ENCODE measurements at regions not wholly inside any gene's neighbourhood (a gene's known extent, or its start where the extent isn't known, plus 50 kb on each side); places are given as distances from the start of the nearest gene placed in this dataset.
"Not testable (repeated sequence)": the region's sequence is repeated elsewhere in the genome, so short reads cannot be mapped to it uniquely, and the experiment has no call there.

- Histone ChIP-seq H3K36me3 (ENCODE audit: control insufficient read depth, low read depth, low read length) (no peaks in the 10 kb centered on the region), H3K9ac (ENCODE audit: low read length) (no peak overlapping the region), H3K27ac (ENCODE audit: low read length) (no peak overlapping the region), H3K4me1 (ENCODE audit: control insufficient read depth, low read depth, low read length) (no peaks in the 10 kb centered on the region), H3K4me3 (ENCODE audit: low read length) (no peak overlapping the region), H3K27me3 (ENCODE audit: control insufficient read depth, insufficient read depth, low read length) (no peaks in the 10 kb centered on the region), H3K9me3 (ENCODE audit: control insufficient read depth, low read depth, low read length) (peaks cover 7% of the 10 kb centered on the region)
Observed at GRCh38 chrX:46254641-46255040, 290.6 kb downstream of the ZNF674 start.

- Histone ChIP-seq H3K36me3 (ENCODE audit: control insufficient read depth, low read depth, low read length) (no peaks in the 10 kb centered on the region), H3K27me3 (ENCODE audit: control insufficient read depth, insufficient read depth, low read length) (no peaks in the 10 kb centered on the region), H3K9me3 (ENCODE audit: control insufficient read depth, low read depth, low read length) (peaks cover 7% of the 10 kb centered on the region), H3K4me1 (ENCODE audit: control insufficient read depth, low read depth, low read length) (no peaks in the 10 kb centered on the region), H3K27ac (ENCODE audit: low read length) (no peak overlapping the region), H3K4me3 (ENCODE audit: low read length) (no peak overlapping the region), H3K9ac (ENCODE audit: low read length) (no peak overlapping the region)
Observed at GRCh38 chrX:46251755-46252154, 293.5 kb downstream of the ZNF674 start.

GRCh38 chrX:46250151-46250550, 295.1 kb downstream of the ZNF674 start:
- no peak overlapping the region for H3K4me3 ChIP-seq (ENCODE audit: low read length)
- no peaks in the 10 kb centered on the region for H3K4me1 ChIP-seq (ENCODE audit: control insufficient read depth, low read depth, low read length)
- no peak overlapping the region for H3K27ac ChIP-seq (ENCODE audit: low read length)
- no peaks in the 10 kb centered on the region for H3K27me3 ChIP-seq (ENCODE audit: control insufficient read depth, insufficient read depth, low read length)
- peaks cover 5% of the 10 kb centered on the region for H3K9me3 ChIP-seq (ENCODE audit: control insufficient read depth, low read depth, low read length)
- no peaks in the 10 kb centered on the region for H3K36me3 ChIP-seq (ENCODE audit: control insufficient read depth, low read depth, low read length)
- H3K9ac ChIP-seq (ENCODE audit: low read length): no peak overlapping the region

GRCh38 chrX:46247456-46247855, 297.8 kb downstream of the ZNF674 start:
- Histone ChIP-seq H3K27me3 (ENCODE audit: control insufficient read depth, insufficient read depth, low read length) (no peaks in the 10 kb centered on the region), H3K27ac (ENCODE audit: low read length) (no peak overlapping the region)

GRCh38 chrX:46244451-46244850, 300.8 kb downstream of the ZNF674 start:
- Histone ChIP-seq H3K9me3 (ENCODE audit: control insufficient read depth, low read depth, low read length) (peaks cover 15% of the 10 kb centered on the region), H3K4me3 (ENCODE audit: low read length) (no peak overlapping the region), H3K36me3 (ENCODE audit: control insufficient read depth, low read depth, low read length) (no peaks in the 10 kb centered on the region), H3K27me3 (ENCODE audit: control insufficient read depth, insufficient read depth, low read length) (no peaks in the 10 kb centered on the region), H3K27ac (ENCODE audit: low read length) (no peak overlapping the region), H3K9ac (ENCODE audit: low read length) (no peak overlapping the region), H3K4me1 (ENCODE audit: control insufficient read depth, low read depth, low read length) (no peaks in the 10 kb centered on the region)

More at GRCh38 chrX:46247456-46247855, 297.8 kb downstream of the ZNF674 start:
- no peaks in the 10 kb centered on the region for H3K36me3 ChIP-seq (ENCODE audit: control insufficient read depth, low read depth, low read length)
- no peak overlapping the region for H3K9ac ChIP-seq (ENCODE audit: low read length)
- no peaks in the 10 kb centered on the region for H3K4me1 ChIP-seq (ENCODE audit: control insufficient read depth, low read depth, low read length)
- peaks cover 8% of the 10 kb centered on the region for H3K9me3 ChIP-seq (ENCODE audit: control insufficient read depth, low read depth, low read length)
- no peak overlapping the region for H3K4me3 ChIP-seq (ENCODE audit: low read length)

- no peak overlapping the region for H3K9ac ChIP-seq (ENCODE audit: low read length)
- no peak overlapping the region for H3K27ac ChIP-seq (ENCODE audit: low read length)
- H3K4me1 ChIP-seq (ENCODE audit: control insufficient read depth, low read depth, low read length): no peaks in the 10 kb centered on the region
- H3K27me3 ChIP-seq (ENCODE audit: control insufficient read depth, insufficient read depth, low read length): no peaks in the 10 kb centered on the region
- H3K36me3 ChIP-seq (ENCODE audit: control insufficient read depth, low read depth, low read length): no peaks in the 10 kb centered on the region
- H3K4me3 ChIP-seq (ENCODE audit: low read length): no peak overlapping the region
- peaks cover 12% of the 10 kb centered on the region for H3K9me3 ChIP-seq (ENCODE audit: control insufficient read depth, low read depth, low read length)
Observed at GRCh38 chrX:46236411-46236810, 308.8 kb downstream of the ZNF674 start.

- no peaks in the 10 kb centered on the region for H3K27me3 ChIP-seq (ENCODE audit: control insufficient read depth, insufficient read depth, low read length)
- no peak overlapping the region for H3K27ac ChIP-seq (ENCODE audit: low read length)
- H3K9me3 ChIP-seq (ENCODE audit: control insufficient read depth, low read depth, low read length): peaks cover 12% of the 10 kb centered on the region
- H3K36me3 ChIP-seq (ENCODE audit: control insufficient read depth, low read depth, low read length): no peaks in the 10 kb centered on the region
- H3K4me1 ChIP-seq (ENCODE audit: control insufficient read depth, low read depth, low read length): no peaks in the 10 kb centered on the region
- H3K9ac ChIP-seq (ENCODE audit: low read length): no peak overlapping the region
- H3K4me3 ChIP-seq (ENCODE audit: low read length): no peak overlapping the region
Observed at GRCh38 chrX:46235778-46236177, 309.4 kb downstream of the ZNF674 start.

- H3K27ac ChIP-seq (ENCODE audit: low read length): no peak overlapping the region
- H3K4me3 ChIP-seq (ENCODE audit: low read length): no peak overlapping the region
- no peaks in the 10 kb centered on the region for H3K27me3 ChIP-seq (ENCODE audit: control insufficient read depth, insufficient read depth, low read length)
- H3K4me1 ChIP-seq (ENCODE audit: control insufficient read depth, low read depth, low read length): no peaks in the 10 kb centered on the region
- no peak overlapping the region for H3K9ac ChIP-seq (ENCODE audit: low read length)
- H3K36me3 ChIP-seq (ENCODE audit: control insufficient read depth, low read depth, low read length): no peaks in the 10 kb centered on the region
- peaks cover 8% of the 10 kb centered on the region for H3K9me3 ChIP-seq (ENCODE audit: control insufficient read depth, low read depth, low read length)
Observed at GRCh38 chrX:46234775-46235174, 310.4 kb downstream of the ZNF674 start.

GRCh38 chrX:46228389-46228788, 316.8 kb downstream of the ZNF674 start:
- no peaks in the 10 kb centered on the region for H3K4me1 ChIP-seq (ENCODE audit: control insufficient read depth, low read depth, low read length)
- H3K27me3 ChIP-seq (ENCODE audit: control insufficient read depth, insufficient read depth, low read length): no peaks in the 10 kb centered on the region
- peaks cover 20% of the 10 kb centered on the region for H3K9me3 ChIP-seq (ENCODE audit: control insufficient read depth, low read depth, low read length)
- H3K4me3 ChIP-seq (ENCODE audit: low read length): no peak overlapping the region
- no peaks in the 10 kb centered on the region for H3K36me3 ChIP-seq (ENCODE audit: control insufficient read depth, low read depth, low read length)
- no peak overlapping the region for H3K27ac ChIP-seq (ENCODE audit: low read length)
- no peak overlapping the region for H3K9ac ChIP-seq (ENCODE audit: low read length)

GRCh38 chrX:46226422-46226821, 318.8 kb downstream of the ZNF674 start:
- Histone ChIP-seq H3K9ac (ENCODE audit: low read length) (no peak overlapping the region), H3K27ac (ENCODE audit: low read length) (no peak overlapping the region), H3K27me3 (ENCODE audit: control insufficient read depth, insufficient read depth, low read length) (no peaks in the 10 kb centered on the region), H3K36me3 (ENCODE audit: control insufficient read depth, low read depth, low read length) (no peaks in the 10 kb centered on the region), H3K4me3 (ENCODE audit: low read length) (no peak overlapping the region), H3K4me1 (ENCODE audit: control insufficient read depth, low read depth, low read length) (no peaks in the 10 kb centered on the region), H3K9me3 (ENCODE audit: control insufficient read depth, low read depth, low read length) (peaks cover 18% of the 10 kb centered on the region)

- peaks cover 18% of the 10 kb centered on the region for H3K9me3 ChIP-seq (ENCODE audit: control insufficient read depth, low read depth, low read length)
- not testable (repeated sequence) for H3K36me3 ChIP-seq (ENCODE audit: control insufficient read depth, low read depth, low read length); H3K4me3 ChIP-seq (ENCODE audit: low read length); H3K27me3 ChIP-seq (ENCODE audit: control insufficient read depth, insufficient read depth, low read length); H3K4me1 ChIP-seq (ENCODE audit: control insufficient read depth, low read depth, low read length); H3K27ac ChIP-seq (ENCODE audit: low read length); H3K9ac ChIP-seq (ENCODE audit: low read length)
Observed at GRCh38 chrX:46223499-46223898, 321.7 kb downstream of the ZNF674 start.

- Histone ChIP-seq H3K4me1 (ENCODE audit: control insufficient read depth, low read depth, low read length) (no peaks in the 10 kb centered on the region), H3K4me3 (ENCODE audit: low read length) (no peak overlapping the region), H3K27ac (ENCODE audit: low read length) (no peak overlapping the region), H3K36me3 (ENCODE audit: control insufficient read depth, low read depth, low read length) (no peaks in the 10 kb centered on the region), H3K9me3 (ENCODE audit: control insufficient read depth, low read depth, low read length) (peaks cover 7% of the 10 kb centered on the region), H3K27me3 (ENCODE audit: control insufficient read depth, insufficient read depth, low read length) (no peaks in the 10 kb centered on the region), H3K9ac (ENCODE audit: low read length) (no peak overlapping the region)
Observed at GRCh38 chrX:46220822-46221221, 324.4 kb downstream of the ZNF674 start.

Measured in iPS-18a (cell line).